ENCODE measurements at regions not wholly inside any gene's neighbourhood (a gene's known extent, or its start where the extent isn't known, plus 50 kb on each side); places are given as distances from the start of the nearest gene placed in this dataset.
A peak's percentile ranks its signal among the peaks of the same experiment; 100 is the strongest.

DNA sequence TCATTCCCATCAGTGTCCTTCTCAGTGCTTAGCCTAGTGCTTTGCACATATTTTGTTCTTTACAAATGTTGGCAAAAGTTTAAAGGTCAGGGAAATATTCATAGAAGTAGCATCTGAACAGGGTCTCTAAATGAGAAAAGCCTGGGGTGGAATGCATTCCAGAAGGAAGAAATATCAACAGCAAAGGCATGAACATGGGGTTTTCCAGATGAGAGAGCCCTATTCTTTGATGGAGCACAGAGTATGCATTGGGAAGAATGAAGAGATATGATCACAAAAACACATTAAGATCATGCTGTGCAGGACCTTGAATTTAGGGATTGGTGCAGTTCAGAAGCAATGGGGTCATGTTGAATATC lies 140.2 kb downstream of the SNX19 start:
- no peak overlapping the region for H3K4me3 ChIP-seq (ENCODE audit: low read length in 3 of 3)
- H3K27ac ChIP-seq (ENCODE audit: low read depth, low read length) = no peak overlapping the region
- H3K4me1 ChIP-seq (ENCODE audit: control insufficient read depth in 3 of 3, insufficient read depth in 3 of 3, low read length in 3 of 3) = peaks cover 25 to 31% (median 28%) of the 10 kb centered on the region in 3 donors
- H3K9me3 ChIP-seq (ENCODE audit: control insufficient read depth in 3 of 3, low read length in 3 of 3) = no peaks in the 10 kb centered on the region
- H3K27me3 ChIP-seq (ENCODE audit: control insufficient read depth in 3 of 3, insufficient read depth in 3 of 3, low read length in 3 of 3) = no peaks in the 10 kb centered on the region
- no peak overlapping the region for H3K9ac ChIP-seq (ENCODE audit: low read depth in 1 of 3, low read length in 3 of 3)
- H3K36me3 ChIP-seq (ENCODE audit: control insufficient read depth in 3 of 3, insufficient read depth in 3 of 3, low read length in 3 of 3) = no peaks in the 10 kb centered on the region

DNA sequence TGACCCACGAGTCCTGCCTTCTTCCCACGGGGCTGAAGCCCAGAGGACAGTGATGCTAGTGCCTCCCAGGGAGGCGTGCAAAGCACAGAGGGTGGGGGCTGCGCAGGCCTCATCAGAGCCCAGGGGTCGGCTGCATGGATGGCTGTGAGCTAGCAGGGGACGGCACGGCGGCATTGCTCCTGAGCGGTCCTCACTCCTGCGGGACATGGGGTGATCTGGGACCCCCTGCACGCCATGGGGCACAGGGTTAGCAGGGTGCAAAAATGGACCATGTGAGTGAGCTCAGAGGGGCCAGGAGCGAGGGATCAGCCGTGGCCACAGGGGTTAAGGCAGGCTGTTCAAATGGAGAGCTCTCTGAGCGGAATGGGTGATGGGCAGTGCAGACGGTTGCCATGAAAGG lies 138.3 kb downstream of the SNX19 start:
- no peaks in the 10 kb centered on the region for H3K27me3 ChIP-seq (ENCODE audit: control insufficient read depth in 3 of 3, insufficient read depth in 3 of 3, low read length in 3 of 3)
- H3K4me3 ChIP-seq (ENCODE audit: low read length in 3 of 3) = no peak overlapping the region
- no peak overlapping the region for H3K9ac ChIP-seq (ENCODE audit: low read depth in 1 of 3, low read length in 3 of 3)
- peaks cover 9 to 14% (median 10%) of the 10 kb centered on the region in 3 donors for H3K4me1 ChIP-seq (ENCODE audit: control insufficient read depth in 3 of 3, insufficient read depth in 3 of 3, low read length in 3 of 3)
- no peaks in the 10 kb centered on the region for H3K9me3 ChIP-seq (ENCODE audit: control insufficient read depth in 3 of 3, low read length in 3 of 3)
- H3K36me3 ChIP-seq (ENCODE audit: control insufficient read depth in 3 of 3, insufficient read depth in 3 of 3, low read length in 3 of 3) = no peaks in the 10 kb centered on the region
- no peak overlapping the region for H3K27ac ChIP-seq (ENCODE audit: low read depth, low read length)

DNA sequence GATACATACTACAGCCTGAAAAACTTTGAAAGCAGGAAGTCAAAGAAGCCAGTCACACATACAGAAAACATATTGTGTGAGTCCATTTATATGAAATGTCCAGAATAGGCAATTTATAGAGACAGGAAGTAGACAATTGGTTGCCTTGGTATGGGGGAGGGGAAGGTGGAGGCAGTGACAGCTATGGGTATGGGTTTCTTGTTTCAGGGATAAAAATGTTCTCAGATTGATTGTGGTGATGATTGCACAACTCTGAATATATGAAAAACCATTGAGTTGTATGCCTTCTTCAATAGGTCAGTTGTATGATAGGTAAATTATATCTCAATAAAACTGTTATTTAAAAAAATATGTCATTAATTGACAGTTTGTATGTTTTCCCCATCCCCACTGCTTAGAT lies 137.6 kb downstream of the SNX19 start:
- Histone ChIP-seq H3K27ac (ENCODE audit: low read depth, low read length) (no peak overlapping the region), H3K4me1 (ENCODE audit: control insufficient read depth in 3 of 3, insufficient read depth in 3 of 3, low read length in 3 of 3) (peaks cover 3 to 10% (median 7%) of the 10 kb centered on the region in 3 donors), H3K27me3 (ENCODE audit: control insufficient read depth in 3 of 3, insufficient read depth in 3 of 3, low read length in 3 of 3) (no peaks in the 10 kb centered on the region), H3K9me3 (ENCODE audit: control insufficient read depth in 3 of 3, low read length in 3 of 3) (no peaks in the 10 kb centered on the region), H3K4me3 (ENCODE audit: low read length in 3 of 3) (no peak overlapping the region), H3K36me3 (ENCODE audit: control insufficient read depth in 3 of 3, insufficient read depth in 3 of 3, low read length in 3 of 3) (no peaks in the 10 kb centered on the region), H3K9ac (ENCODE audit: low read depth in 1 of 3, low read length in 3 of 3) (no peak overlapping the region)

DNA sequence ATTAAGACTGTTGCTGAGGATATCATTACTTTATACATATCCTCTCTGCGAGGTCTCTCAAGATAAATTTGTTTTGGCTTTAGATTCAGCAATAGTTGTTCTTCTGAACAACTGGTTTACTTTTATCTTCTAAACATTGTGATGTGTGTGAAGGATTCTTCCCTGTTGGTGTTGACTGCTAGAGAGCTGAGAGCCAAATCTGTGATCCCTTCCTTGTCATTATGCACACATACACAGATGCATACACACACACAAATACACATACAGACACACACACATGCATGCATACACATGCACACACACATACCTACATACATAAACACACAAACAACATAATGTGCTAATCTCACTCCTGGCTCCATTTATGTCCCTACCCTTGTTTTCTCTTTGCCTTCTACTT lies 137.0 kb downstream of the SNX19 start:
- H3K4me3 ChIP-seq (ENCODE audit: low read length in 3 of 3) = no peak overlapping the region
- no peaks in the 10 kb centered on the region for H3K36me3 ChIP-seq (ENCODE audit: control insufficient read depth in 3 of 3, insufficient read depth in 3 of 3, low read length in 3 of 3)
- H3K4me1 ChIP-seq (ENCODE audit: control insufficient read depth in 3 of 3, insufficient read depth in 3 of 3, low read length in 3 of 3) = peaks cover 3 to 10% (median 7%) of the 10 kb centered on the region in 3 donors
- H3K27ac ChIP-seq (ENCODE audit: low read depth, low read length) = no peak overlapping the region
- no peaks in the 10 kb centered on the region for H3K27me3 ChIP-seq (ENCODE audit: control insufficient read depth in 3 of 3, insufficient read depth in 3 of 3, low read length in 3 of 3)
- no peaks in the 10 kb centered on the region for H3K9me3 ChIP-seq (ENCODE audit: control insufficient read depth in 3 of 3, low read length in 3 of 3)
- H3K9ac ChIP-seq (ENCODE audit: low read depth in 1 of 3, low read length in 3 of 3) = no peak overlapping the region

DNA sequence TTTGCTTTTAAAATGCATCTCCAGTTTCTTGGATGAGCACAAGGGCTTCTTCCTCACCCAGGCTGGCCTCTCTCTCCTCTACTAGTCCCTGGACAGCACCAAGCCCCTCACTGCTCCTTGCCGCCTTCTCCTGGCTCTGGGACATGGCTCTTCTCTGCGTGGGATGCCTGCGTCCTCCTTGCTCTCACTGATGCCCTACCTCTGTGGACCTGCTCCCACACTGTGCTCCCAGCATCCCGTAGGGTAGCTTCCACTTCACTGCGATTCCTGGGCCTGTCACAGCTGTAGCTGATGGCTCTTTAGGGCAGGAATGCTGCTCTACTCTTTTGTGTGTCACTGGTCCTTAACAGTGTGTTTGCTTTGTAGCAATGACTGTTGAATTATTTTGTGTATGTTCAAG lies 136.3 kb downstream of the SNX19 start:
- no peak overlapping the region for H3K4me3 ChIP-seq (ENCODE audit: low read length in 3 of 3)
- H3K36me3 ChIP-seq (ENCODE audit: control insufficient read depth in 3 of 3, insufficient read depth in 3 of 3, low read length in 3 of 3) = no peaks in the 10 kb centered on the region
- no peaks in the 10 kb centered on the region for H3K27me3 ChIP-seq (ENCODE audit: control insufficient read depth in 3 of 3, insufficient read depth in 3 of 3, low read length in 3 of 3)
- no peaks in the 10 kb centered on the region for H3K9me3 ChIP-seq (ENCODE audit: control insufficient read depth in 3 of 3, low read length in 3 of 3)
- H3K27ac ChIP-seq (ENCODE audit: low read depth, low read length) = no peak overlapping the region
- no peak overlapping the region for H3K9ac ChIP-seq (ENCODE audit: low read depth in 1 of 3, low read length in 3 of 3)
- peaks cover 0 to 5% (median 3%) of the 10 kb centered on the region in 3 donors for H3K4me1 ChIP-seq (ENCODE audit: control insufficient read depth in 3 of 3, insufficient read depth in 3 of 3, low read length in 3 of 3)

DNA sequence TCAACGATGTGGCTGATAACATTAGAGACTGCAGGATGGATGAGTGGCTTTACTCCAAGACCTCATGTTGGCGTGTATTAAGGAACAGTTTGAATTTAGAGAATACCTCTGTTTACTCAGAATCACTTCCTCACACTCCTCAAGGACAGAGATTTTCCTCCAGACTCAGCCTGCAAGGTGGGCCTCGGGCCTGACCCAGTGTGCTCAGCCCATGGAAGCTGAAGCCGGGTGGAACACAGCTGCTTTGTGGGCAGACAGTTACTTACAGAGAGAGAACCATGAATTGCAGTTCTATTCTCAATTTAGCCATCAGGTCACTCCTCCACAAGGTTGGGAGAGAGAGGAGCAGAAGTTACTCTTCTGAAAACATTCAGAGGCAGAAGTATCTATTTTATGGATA lies 135.8 kb downstream of the SNX19 start:
- Histone ChIP-seq H3K27me3 (ENCODE audit: control insufficient read depth in 3 of 3, insufficient read depth in 3 of 3, low read length in 3 of 3) (no peaks in the 10 kb centered on the region), H3K36me3 (ENCODE audit: control insufficient read depth in 3 of 3, insufficient read depth in 3 of 3, low read length in 3 of 3) (no peaks in the 10 kb centered on the region), H3K4me1 (ENCODE audit: control insufficient read depth in 3 of 3, insufficient read depth in 3 of 3, low read length in 3 of 3) (peaks cover 0 to 4% (median 2%) of the 10 kb centered on the region in 3 donors)

DNA sequence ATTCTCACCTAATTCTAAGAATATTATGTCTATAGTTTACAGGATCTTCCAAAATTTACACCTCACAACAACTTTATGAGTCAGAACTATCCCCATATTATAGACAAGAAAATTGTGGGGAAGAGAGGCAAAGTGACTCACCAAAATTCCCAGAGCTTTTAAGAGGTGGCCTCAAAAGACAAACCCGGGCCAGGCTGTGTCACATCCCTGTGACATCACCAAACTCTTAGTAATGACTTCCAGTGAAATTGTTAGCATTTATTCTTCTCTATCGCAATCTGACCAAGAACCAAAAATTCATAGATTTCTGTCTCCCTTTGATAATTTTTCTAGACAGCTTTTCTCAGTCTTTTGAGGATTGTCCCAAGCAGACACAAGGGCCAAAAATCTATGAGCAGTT lies 134.3 kb downstream of the SNX19 start:
- no peak overlapping the region for H3K4me3 ChIP-seq (ENCODE audit: low read length in 3 of 3)
- no peaks in the 10 kb centered on the region for H3K36me3 ChIP-seq (ENCODE audit: control insufficient read depth in 3 of 3, insufficient read depth in 3 of 3, low read length in 3 of 3)
- peak overlapping the region; percentile 43 for H3K27ac ChIP-seq (ENCODE audit: low read depth, low read length)
- no peaks in the 10 kb centered on the region for H3K9me3 ChIP-seq (ENCODE audit: control insufficient read depth in 3 of 3, low read length in 3 of 3)
- no peak overlapping the region for H3K9ac ChIP-seq (ENCODE audit: low read depth in 1 of 3, low read length in 3 of 3)
- H3K4me1 ChIP-seq (ENCODE audit: control insufficient read depth in 3 of 3, insufficient read depth in 3 of 3, low read length in 3 of 3) = peaks cover 4 to 7% (median 5%) of the 10 kb centered on the region in 3 donors
- H3K27me3 ChIP-seq (ENCODE audit: control insufficient read depth in 3 of 3, insufficient read depth in 3 of 3, low read length in 3 of 3) = no peaks in the 10 kb centered on the region

More for the DNA sequence above, 135.8 kb downstream of the SNX19 start:
- H3K4me3 ChIP-seq (ENCODE audit: low read length in 3 of 3) = no peak overlapping the region
- H3K9ac ChIP-seq (ENCODE audit: low read depth in 1 of 3, low read length in 3 of 3) = no peak overlapping the region
- H3K9me3 ChIP-seq (ENCODE audit: control insufficient read depth in 3 of 3, low read length in 3 of 3) = no peaks in the 10 kb centered on the region
- no peak overlapping the region for H3K27ac ChIP-seq (ENCODE audit: low read depth, low read length)

DNA sequence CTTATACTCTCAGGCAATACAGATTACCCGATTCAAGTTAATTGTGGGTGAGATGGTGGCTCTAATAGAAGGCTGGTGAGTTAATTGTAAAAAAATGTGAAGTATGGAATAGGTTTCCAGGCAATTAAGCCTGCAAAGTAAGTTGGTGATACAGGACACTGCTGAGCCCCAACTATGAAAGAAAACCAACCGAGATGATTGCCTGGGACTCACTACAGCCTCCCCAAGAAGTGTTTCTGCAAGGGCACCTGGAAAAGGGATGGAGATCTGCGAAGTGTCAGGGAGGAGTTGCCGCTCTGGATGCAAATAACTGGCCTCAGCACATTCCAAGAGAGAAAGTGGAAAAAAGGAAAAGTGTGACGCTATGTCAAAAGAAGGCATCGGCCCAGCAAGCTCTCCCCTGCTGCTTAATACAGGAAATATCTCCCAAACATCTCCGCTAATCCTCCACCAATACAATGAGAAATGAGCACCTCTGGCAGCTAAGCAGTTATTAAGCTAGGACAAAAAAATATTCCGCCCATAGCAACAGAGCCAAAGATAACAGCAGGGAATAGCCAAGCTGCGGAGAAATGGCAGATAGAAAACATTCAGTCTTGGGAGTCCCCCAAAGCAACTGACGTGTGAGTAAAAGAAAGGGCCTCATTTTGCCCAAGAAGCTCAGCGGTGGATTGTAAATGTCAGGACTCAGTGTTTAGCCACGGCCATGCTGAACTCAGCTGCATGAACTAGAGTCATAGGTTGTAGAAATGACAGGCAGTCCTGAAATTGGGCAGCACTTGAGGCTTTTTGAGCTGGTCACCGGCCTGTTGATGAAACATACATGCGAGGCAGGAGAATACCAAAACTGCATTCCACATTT lies 133.7 kb downstream of the SNX19 start:
- Histone ChIP-seq H3K27me3 (ENCODE audit: control insufficient read depth in 3 of 3, insufficient read depth in 3 of 3, low read length in 3 of 3) (no peaks in the 10 kb centered on the region), H3K4me1 (ENCODE audit: control insufficient read depth in 3 of 3, insufficient read depth in 3 of 3, low read length in 3 of 3) (peaks cover 4 to 10% (median 9%) of the 10 kb centered on the region in 3 donors), H3K9me3 (ENCODE audit: control insufficient read depth in 3 of 3, low read length in 3 of 3) (no peaks in the 10 kb centered on the region), H3K4me3 (ENCODE audit: low read length in 3 of 3) (no peak overlapping the region), H3K36me3 (ENCODE audit: control insufficient read depth in 3 of 3, insufficient read depth in 3 of 3, low read length in 3 of 3) (no peaks in the 10 kb centered on the region), H3K9ac (ENCODE audit: low read depth in 1 of 3, low read length in 3 of 3) (no peak overlapping the region), H3K27ac (ENCODE audit: low read depth, low read length) (peak overlapping the region; percentile 43)

DNA sequence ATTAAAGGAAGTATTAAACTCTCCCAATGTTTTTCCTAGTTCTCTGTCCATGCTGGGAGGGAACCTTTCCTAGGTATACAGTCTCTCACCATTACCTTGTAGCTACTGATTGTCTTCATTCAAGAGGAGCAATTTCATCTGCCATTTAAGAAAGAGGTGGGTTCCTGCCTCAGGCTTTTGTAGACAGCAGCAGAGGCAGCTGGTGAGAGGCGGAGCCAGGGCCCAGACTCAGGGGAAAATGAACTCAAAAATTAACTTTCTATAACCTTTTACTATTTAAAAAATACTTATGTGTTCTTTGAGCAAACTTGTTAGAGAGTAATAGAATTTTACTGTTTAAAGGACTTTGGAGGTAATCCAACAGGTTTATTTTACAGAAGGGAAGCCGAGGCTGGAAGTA lies 133.0 kb downstream of the SNX19 start:
- H3K9me3 ChIP-seq (ENCODE audit: control insufficient read depth in 3 of 3, low read length in 3 of 3) = no peaks in the 10 kb centered on the region
- H3K9ac ChIP-seq (ENCODE audit: low read depth in 1 of 3, low read length in 3 of 3) = no peak overlapping the region
- no peak overlapping the region for H3K4me3 ChIP-seq (ENCODE audit: low read length in 3 of 3)
- peaks cover 4 to 10% (median 9%) of the 10 kb centered on the region in 3 donors for H3K4me1 ChIP-seq (ENCODE audit: control insufficient read depth in 3 of 3, insufficient read depth in 3 of 3, low read length in 3 of 3)
- no peaks in the 10 kb centered on the region for H3K27me3 ChIP-seq (ENCODE audit: control insufficient read depth in 3 of 3, insufficient read depth in 3 of 3, low read length in 3 of 3)
- H3K27ac ChIP-seq (ENCODE audit: low read depth, low read length) = no peak overlapping the region
- no peaks in the 10 kb centered on the region for H3K36me3 ChIP-seq (ENCODE audit: control insufficient read depth in 3 of 3, insufficient read depth in 3 of 3, low read length in 3 of 3)

DNA sequence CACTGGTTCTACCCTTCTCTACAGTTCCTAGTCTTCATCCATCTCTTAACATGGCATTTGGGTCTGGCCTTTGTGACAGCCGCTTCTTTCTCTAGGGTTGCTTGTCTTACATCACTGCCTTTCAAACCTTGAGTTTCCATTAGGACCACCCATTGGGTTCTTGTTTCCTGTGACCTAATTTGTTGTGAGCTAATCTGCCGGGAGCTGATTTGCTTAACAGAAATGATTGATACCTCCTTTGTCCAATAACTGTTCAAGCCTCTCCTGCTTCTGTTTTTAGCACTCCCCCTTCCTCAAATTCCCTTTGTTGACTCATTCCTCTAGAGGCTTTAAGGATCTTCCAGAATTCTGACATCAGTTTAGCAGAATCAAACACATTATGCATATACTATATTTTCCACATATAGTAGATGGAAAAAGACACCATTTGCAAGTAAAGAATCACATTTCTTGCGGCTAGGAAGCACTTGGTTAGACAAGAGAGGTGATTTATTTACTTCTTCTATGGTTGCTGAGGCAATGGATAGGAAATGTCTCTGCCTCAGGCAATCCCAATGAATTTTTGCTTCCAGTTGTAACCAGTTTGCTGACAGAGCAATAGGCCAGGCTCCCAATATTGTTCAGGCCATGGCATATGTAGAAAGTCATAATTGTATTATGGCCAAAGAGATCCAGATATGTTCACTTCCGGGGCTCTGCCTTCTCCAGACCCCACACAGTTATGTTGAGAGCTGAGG lies 130.7 kb downstream of the SNX19 start:
- Histone ChIP-seq H3K4me3 (ENCODE audit: low read length in 3 of 3) (no peak overlapping the region), H3K36me3 (ENCODE audit: control insufficient read depth in 3 of 3, insufficient read depth in 3 of 3, low read length in 3 of 3) (no peaks in the 10 kb centered on the region), H3K4me1 (ENCODE audit: control insufficient read depth in 3 of 3, insufficient read depth in 3 of 3, low read length in 3 of 3) (peaks cover 4 to 10% (median 9%) of the 10 kb centered on the region in 3 donors), H3K27ac (ENCODE audit: low read depth, low read length) (no peak overlapping the region), H3K9me3 (ENCODE audit: control insufficient read depth in 3 of 3, low read length in 3 of 3) (peaks cover 0 to 4% (median 0%) of the 10 kb centered on the region in 3 donors), H3K27me3 (ENCODE audit: control insufficient read depth in 3 of 3, insufficient read depth in 3 of 3, low read length in 3 of 3) (no peaks in the 10 kb centered on the region), H3K9ac (ENCODE audit: low read depth in 1 of 3, low read length in 3 of 3) (no peak overlapping the region)

Measured in skeletal muscle tissue (tissue), 3 donors.